GM21576 (cell line): ENCODE measurements at regions not wholly inside any gene's neighbourhood (a gene's known extent, or its start where the extent isn't known, plus 50 kb on each side); places are given as distances from the start of the nearest gene placed in this dataset.
"Not testable (repeated sequence)": the region's sequence is repeated elsewhere in the genome, so short reads cannot be mapped to it uniquely, and the experiment has no call there.

Source experiments
- ATAC-seq: cut with Tn5 transposase; IDR thresholded peaks from one replicate; pipeline ENCODE4 v1.9.1; 2021; ENCODE audit warnings: mild to moderate bottlenecking, moderate library complexity; ENCODE audit not compliant: unreplicated experiment

DNA sequence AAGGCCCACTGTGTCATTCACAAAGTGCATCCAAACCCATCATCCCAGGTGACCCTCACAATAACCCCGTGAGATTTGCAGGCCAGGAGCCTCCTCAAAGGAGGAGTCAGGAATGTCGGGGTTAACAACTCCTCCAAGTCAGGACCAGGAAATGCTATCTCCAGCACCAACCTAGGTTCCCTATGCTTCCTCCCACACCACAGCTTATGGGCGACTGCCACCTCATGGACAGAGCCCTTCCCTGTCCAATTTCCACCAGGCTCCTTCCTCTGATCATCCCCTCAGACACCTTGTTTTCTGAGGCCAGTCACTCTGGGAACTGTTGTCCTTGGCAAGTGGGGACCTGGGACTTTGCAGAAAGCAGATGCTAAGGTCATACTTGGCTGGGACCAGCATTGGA lies 77.8 kb downstream of the LIMS3 start:
- ATAC-seq = not testable (repeated sequence)

DNA sequence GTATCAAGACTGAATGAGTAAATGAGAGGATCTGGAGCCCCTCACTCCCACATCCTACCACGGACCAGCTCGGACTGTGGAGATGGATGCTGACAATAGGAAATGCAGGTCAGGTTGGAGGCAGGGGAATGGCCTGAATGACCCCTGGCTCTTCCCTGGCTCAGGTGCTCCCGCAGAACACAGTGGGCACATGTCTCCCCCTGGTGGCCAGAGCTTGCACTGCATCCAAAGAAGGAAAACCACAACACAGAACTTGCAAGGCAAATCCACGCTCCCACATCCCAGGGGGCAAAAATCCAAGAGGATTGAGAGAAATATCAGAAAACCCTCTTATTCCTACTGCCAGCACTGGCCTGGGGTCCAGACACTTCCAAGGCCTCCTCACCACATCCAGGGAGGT lies 82.3 kb downstream of the LIMS3 start:
- not testable (repeated sequence) for ATAC-seq

DNA sequence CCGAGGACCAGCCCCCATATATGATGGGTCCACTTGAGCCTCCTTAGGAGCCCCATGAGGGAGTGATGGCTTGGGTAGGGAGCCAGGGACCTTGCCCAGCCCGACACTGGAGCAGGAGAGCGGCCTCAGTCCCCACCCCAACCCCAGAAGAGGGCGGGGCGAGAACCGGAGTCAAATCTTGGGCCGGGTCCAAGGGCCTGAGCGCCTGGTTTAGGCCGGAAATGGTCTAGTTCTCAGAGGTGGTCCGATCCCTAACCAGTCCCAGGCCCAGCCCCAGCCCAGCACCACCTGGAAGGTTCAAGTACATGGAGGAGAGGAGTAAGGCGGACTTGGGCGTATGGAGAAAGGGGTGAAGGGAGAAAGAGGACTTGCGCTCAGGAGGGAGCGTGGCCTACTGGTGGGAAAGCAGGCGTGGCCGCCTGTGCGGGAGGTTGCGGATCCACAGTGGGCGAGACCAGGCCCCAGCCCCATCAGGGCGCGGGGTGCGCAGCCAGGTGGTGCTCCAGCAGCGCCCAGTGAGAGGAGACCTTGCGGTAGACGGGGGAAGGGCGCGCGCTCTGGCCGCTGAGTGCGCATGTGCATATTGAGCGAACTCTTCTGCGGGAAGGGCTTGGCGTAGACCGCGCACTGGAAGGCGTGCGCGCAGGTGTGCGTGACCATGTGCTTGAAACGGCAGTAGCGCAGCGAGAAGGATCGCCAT lies 88.1 kb downstream of the LIMS3 start:
- ATAC-seq = not testable (repeated sequence)

DNA sequence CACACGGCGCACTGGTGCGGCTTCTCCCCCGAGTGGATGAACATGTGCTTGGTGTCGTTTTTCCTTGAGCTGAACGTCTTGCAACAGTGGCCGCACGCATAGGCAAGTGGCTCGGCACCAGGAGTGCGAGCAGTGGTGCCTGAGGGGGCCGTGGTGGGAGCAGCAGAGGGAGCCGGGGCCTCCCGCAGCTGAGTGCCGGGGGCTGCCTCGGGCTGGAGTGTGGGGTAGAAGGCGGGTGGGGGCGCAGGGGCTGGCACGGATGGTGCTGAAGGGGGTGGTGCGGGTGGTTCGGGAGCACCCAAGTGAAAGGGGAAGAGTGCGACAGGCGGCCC lies 88.6 kb downstream of the LIMS3 start:
- not testable (repeated sequence) for ATAC-seq

DNA sequence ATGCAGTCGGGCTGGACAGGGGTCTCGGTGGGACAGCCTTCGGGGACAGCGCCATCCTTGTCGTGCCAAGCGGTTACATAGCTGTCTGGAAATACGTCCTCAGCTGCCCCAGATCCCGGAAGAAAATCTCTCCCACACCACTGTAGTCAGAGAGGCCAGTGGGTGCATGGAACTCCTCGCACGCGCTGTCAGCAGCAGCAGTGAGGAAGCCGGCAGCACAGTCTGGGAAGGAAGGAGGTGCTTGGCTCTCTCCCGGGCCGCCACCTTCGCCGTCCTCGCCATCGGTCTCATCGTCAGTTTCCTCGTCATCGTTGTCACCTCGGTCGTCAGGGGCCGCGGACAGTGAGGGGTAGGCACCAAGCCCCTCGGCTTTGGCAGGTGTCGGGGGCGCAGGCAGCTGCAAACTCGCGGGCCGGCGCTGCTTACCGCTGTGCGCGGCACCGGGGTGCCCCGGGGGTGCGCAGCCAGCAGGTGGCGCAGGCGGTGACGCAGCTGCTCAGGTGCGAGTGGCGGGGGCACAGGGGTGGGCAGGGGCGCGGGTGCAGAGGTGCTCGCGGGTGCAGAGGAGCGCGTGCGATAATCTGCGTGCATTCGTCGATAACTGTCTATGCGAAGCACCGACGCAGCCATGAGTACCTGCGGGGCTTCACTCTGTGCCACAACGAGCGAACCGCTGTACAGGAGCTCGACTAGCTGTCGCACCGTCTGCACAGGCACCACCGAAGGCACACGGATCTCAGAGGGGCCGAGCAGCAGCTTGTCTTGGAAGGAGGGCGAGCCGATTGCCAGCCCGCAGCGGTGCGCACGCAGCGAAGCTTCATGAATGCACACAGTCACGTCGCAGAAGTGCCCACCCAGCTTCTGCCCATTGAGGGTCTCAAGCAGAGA lies 89.2 kb downstream of the LIMS3 start:
- peak; percentile 70 for ATAC-seq

DNA sequence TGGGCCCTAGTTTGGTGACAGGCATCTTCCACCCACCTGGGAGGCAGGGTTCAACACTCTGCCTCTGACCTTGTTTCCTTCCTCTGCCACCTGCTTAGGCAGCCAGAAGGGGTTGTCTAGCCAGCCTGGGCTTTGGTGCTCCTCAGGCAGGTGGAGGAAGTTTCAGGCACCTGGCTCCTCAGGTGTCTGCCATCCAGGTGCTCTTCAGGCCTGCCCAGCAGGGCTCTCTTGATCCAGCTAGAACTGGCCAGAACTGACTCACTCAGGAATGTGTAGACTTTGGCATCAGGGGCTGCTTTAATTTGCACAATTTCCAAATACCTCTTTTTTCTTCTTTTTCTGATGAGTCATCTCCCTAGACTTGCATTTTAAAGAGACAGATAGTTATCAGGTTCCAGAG lies 100.9 kb downstream of the LIMS3 start:
- not testable (repeated sequence) for ATAC-seq

DNA sequence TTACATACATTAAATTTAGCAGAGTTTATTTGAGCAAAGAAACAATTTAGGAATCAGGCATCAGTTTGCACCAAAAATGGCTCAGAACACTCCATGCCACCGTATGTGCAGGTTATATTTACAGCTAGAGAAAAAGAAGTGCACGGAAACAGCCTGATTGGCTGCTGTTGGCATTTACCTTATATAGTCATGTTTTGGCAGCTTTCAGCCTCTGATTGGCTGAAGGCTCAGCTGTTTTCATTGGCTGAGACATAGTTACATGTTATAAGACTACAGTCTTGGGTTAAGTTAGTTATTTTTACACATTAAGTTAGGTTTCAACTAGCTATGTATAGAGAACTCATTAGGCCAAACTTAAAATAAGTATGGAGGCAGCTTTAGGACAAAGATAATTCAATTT lies 104.0 kb downstream of the LIMS3 start:
- not testable (repeated sequence) for ATAC-seq

DNA sequence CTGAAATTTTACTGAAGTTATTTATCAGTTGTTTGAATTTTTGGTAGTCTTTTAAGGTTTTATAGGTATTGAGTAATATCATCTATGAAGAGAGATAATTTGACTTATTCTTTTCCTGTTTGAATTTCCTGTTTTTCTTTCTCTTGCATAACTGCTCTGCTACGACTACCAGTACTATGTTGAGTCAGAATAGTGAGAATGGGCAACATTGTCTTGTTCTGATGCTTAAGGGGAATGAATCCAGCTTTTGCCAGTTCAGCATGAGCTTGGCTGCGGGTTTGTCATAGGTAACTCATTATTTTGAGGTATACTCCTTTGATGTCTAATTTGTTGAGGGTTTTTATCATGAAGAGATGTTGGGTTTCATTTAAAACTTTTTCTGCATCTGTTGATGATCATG lies 102.2 kb downstream of the MALL start:
- not testable (repeated sequence) for ATAC-seq

DNA sequence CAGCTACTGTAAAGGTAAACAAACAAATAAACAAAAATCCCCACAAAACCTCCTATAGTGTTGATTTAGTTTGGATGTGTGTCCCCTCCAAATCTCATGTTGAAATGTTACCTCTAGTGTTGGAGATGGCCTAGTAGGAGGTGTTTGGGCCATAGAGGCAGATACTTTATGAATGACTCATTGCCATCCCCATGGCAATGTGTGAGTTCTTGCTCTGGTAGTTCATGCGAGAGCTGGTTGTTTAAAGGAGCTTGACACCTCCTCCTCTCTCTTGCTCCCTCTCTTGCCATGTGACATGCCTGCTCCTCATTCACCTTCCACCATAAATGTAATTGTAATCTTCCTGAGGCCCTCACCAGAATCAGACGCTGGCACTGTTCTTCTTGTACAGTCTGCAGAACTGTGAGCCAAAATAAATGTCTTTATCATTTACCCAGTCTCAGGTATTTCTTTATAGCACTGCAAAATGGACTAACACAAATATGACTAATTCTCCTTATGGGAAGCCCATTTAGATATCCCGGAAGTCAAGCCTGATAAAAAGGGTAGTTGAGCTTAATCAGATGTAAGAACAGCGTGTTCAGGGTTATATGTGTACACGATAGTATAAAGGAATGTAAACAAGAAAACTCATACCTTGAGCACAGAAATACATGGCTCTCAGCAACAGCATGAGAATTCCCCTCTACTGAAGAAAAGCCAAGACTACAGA lies 99.1 kb downstream of the MALL start:
- not testable (repeated sequence) for ATAC-seq

DNA sequence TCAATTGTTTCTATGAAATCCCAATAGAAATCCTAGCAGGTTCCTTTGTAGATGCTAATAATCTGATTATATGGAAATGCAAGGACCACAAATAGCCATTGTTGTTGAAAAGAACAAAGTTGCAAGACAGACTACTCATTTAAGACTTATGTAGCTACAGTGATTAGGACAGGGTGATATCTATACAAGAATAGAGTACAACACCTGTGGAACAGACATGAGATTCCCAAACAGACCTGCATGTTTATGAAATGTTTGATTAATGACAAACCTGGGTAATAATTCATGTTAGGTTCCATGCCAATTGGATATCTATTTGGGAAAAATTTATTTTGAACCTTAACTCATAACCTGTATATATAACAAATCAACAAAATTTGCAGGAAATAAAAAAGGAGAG lies 95.4 kb downstream of the MALL start:
- not testable (repeated sequence) for ATAC-seq

DNA sequence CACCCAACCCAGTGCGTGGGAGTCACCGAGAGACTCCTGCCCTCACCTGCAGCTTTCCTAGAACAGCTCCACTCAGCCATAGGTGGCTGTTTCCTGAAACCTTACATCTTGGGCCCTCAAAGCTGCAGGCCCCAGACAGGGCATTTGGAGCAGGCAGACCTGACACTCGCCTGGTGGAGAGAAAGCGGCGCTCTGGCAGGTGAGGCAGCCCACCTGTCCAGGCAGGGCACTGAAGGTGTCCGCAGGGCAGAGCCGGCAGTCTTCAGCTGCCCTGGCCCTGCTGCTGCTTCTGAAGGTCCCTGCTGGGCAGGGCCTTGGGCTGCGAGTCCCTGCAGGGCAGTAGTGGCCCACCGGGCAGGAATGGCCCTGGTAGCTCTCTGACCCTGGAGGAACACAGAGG lies 93.3 kb downstream of the MALL start:
- ATAC-seq = not testable (repeated sequence)

DNA sequence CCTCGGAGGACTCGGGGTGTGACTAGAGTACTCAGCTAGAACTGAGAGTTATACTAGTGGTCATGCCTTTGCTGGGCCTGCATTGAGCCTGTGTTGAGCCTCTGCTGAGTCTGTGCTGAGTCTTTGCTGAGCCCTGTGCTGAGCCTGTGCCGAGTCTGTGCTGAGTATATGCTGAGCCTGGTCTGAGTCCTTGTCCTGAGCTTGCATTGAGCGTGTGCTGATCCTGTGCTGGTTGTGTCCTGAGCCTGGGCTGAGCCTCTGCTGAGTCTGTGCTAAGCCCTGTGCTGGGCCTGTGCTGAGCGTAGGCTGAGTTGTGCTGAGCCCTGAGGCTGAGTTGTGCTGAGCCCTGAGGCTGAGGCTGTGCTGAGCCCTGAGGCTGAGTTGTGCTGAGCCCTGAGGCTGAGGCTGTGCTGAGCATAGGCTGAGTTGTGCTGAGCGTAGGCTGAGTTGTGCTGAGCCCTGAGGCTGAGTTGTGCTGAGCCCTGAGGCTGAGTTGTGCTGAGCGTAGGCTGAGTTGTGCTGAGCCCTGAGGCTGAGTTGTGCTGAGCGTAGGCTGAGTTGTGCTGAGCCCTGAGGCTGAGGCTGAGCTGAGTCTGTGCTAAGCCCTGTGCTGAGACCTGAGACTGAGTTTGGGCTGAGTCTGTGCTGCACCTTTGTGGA lies 89.4 kb downstream of the MALL start:
- ATAC-seq = not testable (repeated sequence)

DNA sequence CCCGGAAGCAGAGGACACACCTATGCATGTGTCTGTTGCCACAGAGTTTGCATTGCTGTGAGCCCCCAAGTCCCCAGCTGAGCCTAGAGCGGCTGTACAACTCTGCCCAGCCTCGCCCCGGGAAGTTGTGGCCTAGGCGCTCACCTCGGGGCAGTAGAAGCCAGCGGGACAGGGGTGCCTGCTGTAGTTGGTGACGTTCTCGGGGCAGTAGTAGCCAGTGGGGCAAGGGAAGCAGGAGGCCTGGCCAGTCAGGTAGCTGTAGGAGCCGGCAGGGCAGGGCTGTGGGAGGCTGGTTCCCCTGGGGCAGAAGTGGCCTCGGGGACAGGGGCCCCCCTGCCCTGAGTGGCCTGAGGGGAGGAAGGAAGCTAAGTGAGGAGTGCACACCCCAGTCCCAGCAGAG lies 87.2 kb downstream of the MALL start:
- not testable (repeated sequence) for ATAC-seq

DNA sequence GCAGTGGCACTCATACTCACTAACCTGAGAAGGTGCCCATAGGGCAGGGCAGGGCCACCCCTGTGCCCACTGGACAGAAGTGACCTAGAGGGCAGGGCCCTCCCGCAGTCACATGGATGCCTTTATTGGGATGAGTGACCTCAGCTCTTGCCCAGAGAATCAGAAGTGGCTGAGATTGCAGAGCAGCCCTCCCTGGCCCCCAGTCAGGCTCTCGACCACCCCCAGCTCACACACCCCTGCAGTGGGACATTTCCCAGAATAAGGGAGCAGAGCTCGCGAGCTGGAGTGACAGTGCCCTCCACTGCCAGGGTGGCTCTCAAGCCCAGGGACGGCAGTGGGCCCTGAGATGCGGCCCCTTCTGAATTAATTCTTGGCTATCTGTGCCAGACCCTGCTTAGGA lies 84.7 kb downstream of the MALL start:
- not testable (repeated sequence) for ATAC-seq

DNA sequence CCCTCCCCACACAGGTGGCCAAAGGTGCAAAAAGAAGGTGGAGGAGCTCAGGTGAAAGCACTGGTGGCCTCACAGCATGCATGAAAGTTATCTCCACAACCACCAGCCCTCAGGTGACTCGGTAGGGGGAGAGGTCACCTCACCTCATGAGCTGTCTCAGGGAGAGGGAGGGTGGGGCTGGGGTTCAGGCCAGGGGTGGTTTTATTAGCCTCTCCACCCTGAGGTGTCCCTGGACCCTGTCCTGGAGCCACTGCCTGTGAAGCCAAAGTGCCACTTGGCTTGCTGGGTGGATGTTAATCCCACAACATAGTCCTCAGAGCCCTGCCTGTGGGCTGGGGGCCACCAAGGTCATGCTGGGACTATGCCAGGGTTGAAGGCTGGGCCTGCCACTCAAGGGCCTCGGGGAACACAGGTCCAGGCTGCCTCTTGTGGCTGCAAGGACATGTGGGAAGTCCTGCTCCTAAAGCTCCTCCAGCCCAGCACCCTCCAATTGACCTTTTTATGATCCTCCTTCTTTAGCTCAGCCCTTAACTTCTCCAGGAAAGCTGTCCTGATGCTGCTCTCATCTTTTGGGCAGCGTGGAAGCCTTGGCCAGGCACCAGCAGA lies 83.8 kb downstream of the MALL start:
- ATAC-seq = not testable (repeated sequence)
